Epithelial cell of esophagus (primary cell): ENCODE measurements at regions not wholly inside any gene's neighbourhood (a gene's known extent, or its start where the extent isn't known, plus 50 kb on each side); places are given as distances from the start of the nearest gene placed in this dataset.
"Not testable (repeated sequence)": the region's sequence is repeated elsewhere in the genome, so short reads cannot be mapped to it uniquely, and the experiment has no call there.

Experiments
- DNase-seq: peaks from one replicate; pipeline ENCODE4 v3.0.0; 2010; ENCODE audit warnings: low read depth
- H3K4me3 ChIP-seq: 2 replicates; pipeline ENCODE4 v1.5.1; 2011; ENCODE audit warnings: mild to moderate bottlenecking, low read length, control low read depth
- CTCF ChIP-seq: IDR thresholded peaks from 2 replicates; pipeline ENCODE4 v1.5.1; 2011; ENCODE audit warnings: low read depth, mild to moderate bottlenecking, low read length, control low read depth, inconsistent platforms; ENCODE audit not compliant: insufficient read depth; ENCODE audit errors: missing control alignments

GRCh38 chr21:25214676-25215075 is 392.6 kb downstream of the MRPL39 start:
- TF ChIP-seq CTCF = no peak
- no peak overlapping the region for H3K4me3 ChIP-seq

DNA sequence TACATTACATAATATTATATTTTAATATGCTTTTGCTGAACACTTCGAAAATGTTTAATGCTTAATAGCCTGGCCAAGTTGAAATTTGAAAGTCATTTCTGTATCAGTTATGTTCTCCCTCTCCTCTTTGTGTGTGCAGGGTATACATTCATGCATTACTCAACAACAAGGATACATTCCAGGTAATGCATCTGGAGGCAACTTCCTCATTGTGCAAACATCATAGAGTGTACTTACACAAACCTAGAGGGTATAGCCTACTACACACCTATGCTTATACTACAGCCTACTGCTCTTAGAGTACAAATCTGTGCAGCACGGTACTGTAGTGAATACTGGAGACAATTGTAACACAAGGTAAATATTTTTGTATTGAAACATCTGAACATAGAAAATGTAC is 407.3 kb downstream of the MRPL39 start:
- no peak for DNase-seq
- no peak for TF ChIP-seq CTCF
- H3K4me3 ChIP-seq = no peak overlapping the region

More at GRCh38 chr21:25214676-25215075, 392.6 kb downstream of the MRPL39 start:
- DNase-seq = no peak

DNA sequence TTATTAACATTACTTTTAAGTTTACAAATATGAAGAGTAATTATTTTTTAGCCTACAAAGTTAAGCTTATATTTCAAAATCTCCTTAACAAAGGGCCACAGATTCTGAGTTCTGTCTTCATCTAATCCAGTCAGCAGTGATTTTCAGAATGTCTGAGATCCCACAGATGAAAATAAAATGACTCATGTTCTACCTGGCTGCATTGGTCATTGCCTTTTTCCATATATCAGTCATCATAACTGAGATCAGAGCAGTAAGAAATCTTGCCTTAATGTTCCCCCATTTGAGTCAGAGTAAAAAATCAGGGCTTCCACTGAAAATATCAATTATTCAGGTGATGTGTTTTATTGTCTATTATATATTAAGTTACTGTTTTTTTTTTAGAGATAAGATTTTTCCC is 416.1 kb downstream of the MRPL39 start:
- H3K4me3 ChIP-seq = no peak overlapping the region
- no peak for TF ChIP-seq CTCF
- no peak for DNase-seq

GRCh38 chr21:25189497-25189896 is 417.8 kb downstream of the MRPL39 start:
- DNase-seq = no peak
- H3K4me3 ChIP-seq = no peak overlapping the region
- no peak for TF ChIP-seq CTCF

DNA sequence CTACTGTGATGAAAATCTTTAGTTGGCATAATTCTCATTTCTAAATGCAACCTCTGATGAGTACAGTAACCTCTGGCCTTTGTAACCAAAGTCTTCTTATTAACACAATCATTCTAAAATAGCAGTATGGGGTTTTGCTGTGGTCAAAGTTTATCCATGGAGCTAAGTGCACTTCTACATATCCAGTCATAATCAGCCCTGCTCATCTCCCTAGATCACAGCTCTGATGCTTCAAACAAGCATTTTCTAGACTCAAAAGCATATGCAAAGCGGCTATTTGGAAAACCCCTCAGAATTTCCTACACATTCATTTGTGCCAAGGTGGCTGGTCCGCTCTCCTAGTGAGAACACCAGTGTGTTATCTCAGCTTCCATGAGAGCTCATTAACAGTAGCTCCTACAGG is 418.6 kb downstream of the MRPL39 start:
- DNase-seq = no peak
- no peak for TF ChIP-seq CTCF
- H3K4me3 ChIP-seq = no peak overlapping the region

GRCh38 chr21:25186273-25186672 is 421.0 kb downstream of the MRPL39 start:
- H3K4me3 ChIP-seq = no peak overlapping the region
- DNase-seq = no peak
- no peak for TF ChIP-seq CTCF

DNA sequence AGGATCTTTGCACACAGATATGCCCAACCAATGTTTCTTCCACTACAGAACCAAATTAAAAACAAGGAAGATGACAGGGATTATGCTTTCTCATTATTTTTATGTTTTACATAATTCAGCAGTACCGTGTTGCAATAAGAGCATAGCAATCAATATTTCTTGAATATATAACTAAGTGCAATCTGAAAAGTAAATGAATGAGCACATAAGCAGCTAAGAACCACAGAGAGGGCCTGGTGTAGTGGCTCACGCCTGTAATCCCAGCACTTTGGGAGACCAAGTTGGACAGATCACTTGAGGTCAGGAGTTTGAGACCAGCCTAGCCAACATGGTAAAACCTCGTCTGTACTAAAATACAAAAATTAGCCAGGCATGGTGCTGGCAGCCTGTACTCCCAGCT is 423.7 kb downstream of the MRPL39 start:
- TF ChIP-seq CTCF = no peak
- no peak for DNase-seq
- no peak overlapping the region for H3K4me3 ChIP-seq

DNA sequence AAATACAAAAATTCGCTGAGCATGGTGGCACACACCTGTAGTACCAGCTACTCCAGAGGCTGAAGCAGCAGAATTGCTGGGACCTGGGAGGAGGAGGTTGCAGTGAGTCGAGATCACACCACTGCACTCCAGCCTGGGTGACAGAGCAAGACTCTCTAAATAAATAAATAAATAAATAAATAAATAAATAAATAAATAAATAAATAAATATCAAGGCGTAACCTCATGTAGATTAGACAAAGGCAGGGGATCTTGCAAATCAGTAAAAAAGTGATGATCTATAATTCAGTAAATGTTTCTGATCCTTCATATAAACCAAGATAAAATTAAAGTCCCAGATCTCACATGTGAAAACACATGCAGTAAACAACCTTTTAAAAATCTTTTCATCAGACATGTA is 425.6 kb downstream of the MRPL39 start:
- DNase-seq, H3K4me3 ChIP-seq: not testable (repeated sequence)
